GM12878 (cell line): ENCODE measurements at regions not wholly inside any gene's neighbourhood (a gene's known extent, or its start where the extent isn't known, plus 50 kb on each side); places are given as distances from the start of the nearest gene placed in this dataset.

Source experiments
- ATAC-seq: fragments of 200-7000 bp; cut with Tn5 transposase; 3 replicates; pipeline ENCODE4 v1.9.1; 2020; ENCODE audit warnings: mild to moderate bottlenecking, moderate library complexity
- BruUV-seq: library from RNA; stranded (reverse); fragments of 400-500 nt; replicated peaks from 2 replicates; lab custom pipeline; 2021; lab: Mats Ljungman, UMichigan
- CTCF ChIA-PET: fragments of 300-600 bp; sonication (Branson Sonifier 250); formaldehyde crosslinking; extraction: SDS; loops from one replicate; lab custom pipeline; 2021; ENCODE audit warnings: inconsistent platforms; lab: Yijun Ruan, JAX
- POLR2A ChIA-PET: fragments of 350-600 bp; formaldehyde crosslinking; extraction: SDS; loops from one replicate; lab custom pipeline; 2021; ENCODE audit warnings: inconsistent platforms; lab: Charles Lee
- RAD21 ChIA-PET: fragments of 300-600 bp; sonication (Branson Sonifier 250); formaldehyde crosslinking; loops from one replicate; lab custom pipeline; 2023; ENCODE audit warnings: antibody characterized with exemption; ENCODE audit not compliant: unreplicated experiment; lab: Charles Lee
- SMC1A ChIA-PET: fragments of 300-600 bp; sonication (Branson Sonifier 250); formaldehyde crosslinking; loops from one replicate; lab custom pipeline; 2023; ENCODE audit not compliant: unreplicated experiment, uncharacterized antibody; lab: Charles Lee
- DNase-seq: peaks from one replicate; pipeline ENCODE4 v3.0.0-alpha.2; 2011; ENCODE audit warnings: low read depth, low spot score
- FAIRE-seq: peaks from 3 replicates; lab custom pipeline; 2011; peaks lifted over from hg19 to GRCh38; lab: Jason Lieb, UNC
- H2AFZ ChIP-seq: 2 replicates; pipeline ENCODE4 v1.6.0; 2011; ENCODE audit warnings: low read depth, low read length, control low read depth; ENCODE audit not compliant: control insufficient read depth
- H3K27ac ChIP-seq: 2 replicates; pipeline ENCODE4 v1.5.1; 2011; ENCODE audit warnings: control low read depth; ENCODE audit not compliant: control insufficient read depth, insufficient read depth
- H3K27me3 ChIP-seq, 2 experiments: replicated peaks in 1 of 2; 2 replicates each; pipeline versions ENCODE4 v1.6.0 to v1.6.1; 2011; ENCODE audit warnings: low read length in 1 of 2; ENCODE audit not compliant: control insufficient read depth in 2 of 2, insufficient read depth in 2 of 2
- H3K36me3 ChIP-seq, 2 experiments: 2 replicates each; pipeline ENCODE4 v1.5.1; 2011; ENCODE audit warnings: low read length in 1 of 2; ENCODE audit not compliant: control insufficient read depth in 2 of 2, insufficient read depth in 2 of 2
- H3K4me1 ChIP-seq: 2 replicates; pipeline ENCODE4 v1.6.1; 2011; ENCODE audit warnings: mild to moderate bottlenecking, low read length, moderate library complexity, mixed read lengths; ENCODE audit not compliant: control insufficient read depth, insufficient read depth
- H3K4me2 ChIP-seq: 2 replicates; pipeline ENCODE4 v1.6.0; 2011; ENCODE audit warnings: control low read depth; ENCODE audit not compliant: control insufficient read depth, insufficient read depth
- H3K4me3 ChIP-seq: fragments of 200-600 bp; sonication (generic); 2 replicates; pipeline ENCODE4 v1.5.1; 2016
- H3K79me2 ChIP-seq: 2 replicates; pipeline ENCODE4 v1.6.0; 2011; ENCODE audit warnings: low read length; ENCODE audit not compliant: control insufficient read depth, insufficient read depth
- H3K9ac ChIP-seq: 2 replicates; pipeline ENCODE4 v1.8.0; 2011; ENCODE audit warnings: low read length, control low read depth, mixed read lengths; ENCODE audit not compliant: control insufficient read depth, insufficient read depth
- H3K9me3 ChIP-seq: replicated peaks from 3 replicates; pipeline ENCODE4 v1.5.1; 2011; ENCODE audit warnings: mild to moderate bottlenecking, low read length; ENCODE audit not compliant: control insufficient read depth, insufficient read depth
- H4K20me1 ChIP-seq: 2 replicates; pipeline ENCODE4 v1.6.0; 2011; ENCODE audit not compliant: control insufficient read depth, insufficient read depth
- ATF2 ChIP-seq: IDR thresholded peaks from 2 replicates; pipeline ENCODE4 v1.6.1; 2012; ENCODE audit warnings: low read length, inconsistent platforms
- ATF3 ChIP-seq: IDR thresholded peaks from 2 replicates; pipeline ENCODE4 v1.6.1; 2011; ENCODE audit warnings: low read depth, mild to moderate bottlenecking, low read length, moderate library complexity, borderline replicate concordance; ENCODE audit errors: extremely low read depth
- FOS ChIP-seq: IDR thresholded peaks from 3 replicates; pipeline ENCODE4 v1.6.1; 2011; ENCODE audit warnings: borderline replicate concordance; ENCODE audit not compliant: insufficient read length; ENCODE audit errors: extremely low read depth
- HDAC2 ChIP-seq: fragments of 200-600 bp; sonication (generic); IDR thresholded peaks from 2 replicates; pipeline ENCODE4 v1.6.1; 2017
- HDAC6 ChIP-seq: fragments of 200-600 bp; sonication (generic); IDR thresholded peaks from one replicate; pipeline ENCODE4 v1.8.0; 2017; ENCODE audit warnings: antibody characterized with exemption; ENCODE audit not compliant: unreplicated experiment
- HDGF ChIP-seq: fragments of 450-650 bp; IDR thresholded peaks from 2 replicates; pipeline ENCODE4 v1.6.1; 2016; ENCODE audit warnings: antibody characterized with exemption
- IRF4 ChIP-seq: IDR thresholded peaks from 2 replicates; pipeline ENCODE4 v1.6.1; 2011; ENCODE audit warnings: low read depth, low read length
- MAX ChIP-seq: IDR thresholded peaks from 2 replicates; pipeline ENCODE4 v1.6.1; 2012; ENCODE audit warnings: low read depth, low read length, improper control_type of control experiment
- NR2C2 ChIP-seq: IDR thresholded peaks from 2 replicates; pipeline ENCODE4 v1.6.1; 2011; ENCODE audit warnings: borderline replicate concordance, low read depth; ENCODE audit not compliant: control insufficient read depth, insufficient read length
- NR2F1 ChIP-seq: fragments of 450-650 bp; conservative IDR thresholded peaks from 2 replicates; pipeline ENCODE4 v1.6.1; 2017; ENCODE audit warnings: mild to moderate bottlenecking
- PBX3 ChIP-seq: IDR thresholded peaks from 2 replicates; pipeline ENCODE4 v1.6.1; 2011; ENCODE audit warnings: mild to moderate bottlenecking, low read depth, low read length, moderate library complexity; ENCODE audit not compliant: insufficient replicate concordance
- SMAD5 ChIP-seq: IDR thresholded peaks from 2 replicates; pipeline ENCODE4 v1.6.1; 2016; ENCODE audit warnings: antibody characterized with exemption, low read depth
- YY1 ChIP-seq: IDR thresholded peaks from 2 replicates; pipeline ENCODE4 v1.6.1; 2011; ENCODE audit warnings: low read depth, mild to moderate bottlenecking, low read length
- ZNF274 ChIP-seq: IDR thresholded peaks from one replicate; pipeline ENCODE4 v1.8.0; 2011; ENCODE audit not compliant: insufficient read length, insufficient read depth
- ZNF592 ChIP-seq: fragments of 450-650 bp; IDR thresholded peaks from 2 replicates; pipeline ENCODE4 v1.6.1; 2017; ENCODE audit warnings: mild to moderate bottlenecking, moderate library complexity
- WGBS: methylation state at CpG from one replicate; pipeline ENCODE4 v1.1.6; 2016; ENCODE audit warnings: low lambda C conversion rate; ENCODE audit not compliant: insufficient replicate concordance, insufficient coverage; ENCODE audit errors: missing lambda C conversion rate; 5-methylcytosine and 5-hydroxymethylcytosine counted together
- in situ Hi-C: fragments of 300-500 bp; cut with MboI; formaldehyde crosslinking; loops from 9 replicates; pipeline ENCODE4 v1.14.3; 2018; ENCODE audit warnings: mixed read lengths
- intact Hi-C: fragments of 100-400 bp; cut with micrococcal nuclease; formaldehyde crosslinking; loops from one replicate; pipeline ENCODE4 v1.14.2; 2022; ENCODE audit not compliant: unreplicated experiment

GRCh38 chr13:106369858-106370257, 165.6 kb downstream of the EFNB2 start:
- in situ Hi-C loops = no loop called here
- no peak overlapping the region for H3K4me3 ChIP-seq
- 84% methylated on average over 2 of the region's 2 CpGs for WGBS
- FAIRE-seq (no peak), DNase-seq (no peak), ATAC-seq (no peak)
- intact Hi-C loops = loop anchor here (10.0 kb wide), 1 partner anchor 165 kb away; the partner anchor contains the start of gene EFNB2
- RAD21 ChIA-PET = interaction anchor here (1.4 kb wide), 1 partner anchor 12 kb away, joined by 3 read pairs; no protein-coding TSS in a partner anchor
- no peak overlapping the region for H2AFZ ChIP-seq
- BruUV-seq = no TSS peak
- no peaks in the 10 kb centered on the region for H3K79me2 ChIP-seq
- H3K9me3 ChIP-seq = no peaks in the 10 kb centered on the region; the same call in 1 of the 3 replicates
- H3K4me1 ChIP-seq = peaks cover 9% of the 10 kb centered on the region; the same call in 1 of the 2 replicates
- H4K20me1 ChIP-seq = no peaks in the 10 kb centered on the region
- CTCF ChIA-PET = interaction anchor here (0.7 to 1.0 kb wide), 3 partner anchors 11 to 167 kb away, joined by 3 to 5 read pairs (median 4); partner anchors contain the start of gene EFNB2
- H3K9ac ChIP-seq = no peak overlapping the region
- no peaks in the 10 kb centered on the region for H3K36me3 ChIP-seq
- H3K27me3 ChIP-seq = no peaks in the 10 kb centered on the region
- SMC1A ChIA-PET = interaction anchor here (0.7 to 4.0 kb wide), 5 partner anchors 13 to 288 kb away, joined by 3 to 22 read pairs (median 3); no protein-coding TSS in a partner anchor
- H3K27ac ChIP-seq = no peak overlapping the region
- POLR2A ChIA-PET = interaction anchor here (0.7 kb wide), 1 partner anchor 10 kb away, joined by 3 read pairs; no protein-coding TSS in a partner anchor
- H3K4me2 ChIP-seq = no peak overlapping the region
- no peak for TF ChIP-seq NR2F1
- TF ChIP-seq ATF2 = no peak
- TF ChIP-seq ZNF592 = no peak
- TF ChIP-seq PBX3 = no peak
- TF ChIP-seq ZNF274 = no peak
- no peak for TF ChIP-seq MAX
- TF ChIP-seq ATF3 = no peak
- TF ChIP-seq FOS = no peak
- TF ChIP-seq HDGF = no peak
- no peak for TF ChIP-seq HDAC6
- no peak for TF ChIP-seq NR2C2
- TF ChIP-seq SMAD5 = no peak
- TF ChIP-seq YY1 = no peak
- TF ChIP-seq HDAC2 = no peak
- TF ChIP-seq IRF4 = no peak
